ENCODE measurements at regions not wholly inside any gene's neighbourhood (a gene's known extent, or its start where the extent isn't known, plus 50 kb on each side); places are given as distances from the start of the nearest gene placed in this dataset.

- no peak for FAIRE-seq
These were observed 127.7 kb upstream of the ANKRD55 start for GRCh38 chr5:56360816-56361215.

GRCh38 chr5:56359809-56360685 lies 126.9 kb upstream of the ANKRD55 start:
- no peak for FAIRE-seq

GRCh38 chr5:56358703-56359681 lies 125.9 kb upstream of the ANKRD55 start:
- FAIRE-seq: no peak

GRCh38 chr5:56358046-56358445 lies 124.9 kb upstream of the ANKRD55 start:
- no peak for FAIRE-seq

GRCh38 chr5:56357426-56357825 lies 124.3 kb upstream of the ANKRD55 start:
- no peak for FAIRE-seq

DNA sequence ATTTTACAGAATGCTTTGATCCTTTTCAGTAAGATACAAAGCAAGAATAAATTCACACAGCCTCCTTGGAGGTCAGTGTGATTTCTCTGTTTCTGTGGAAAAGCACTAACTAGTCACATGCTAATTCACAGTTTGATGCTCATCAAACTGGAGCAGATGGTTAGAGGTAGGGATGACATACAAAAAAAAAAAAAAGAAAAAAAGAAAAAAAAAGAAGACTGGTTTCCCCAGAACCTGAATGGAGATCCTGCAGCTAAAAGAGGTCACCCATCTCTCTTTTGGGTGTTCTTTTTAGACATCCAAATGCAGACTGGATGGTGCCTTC lies 123.7 kb upstream of the ANKRD55 start:
- no peak for FAIRE-seq

- FAIRE-seq: no peak
These were observed 123.1 kb upstream of the ANKRD55 start for GRCh38 chr5:56356121-56356835.

DNA sequence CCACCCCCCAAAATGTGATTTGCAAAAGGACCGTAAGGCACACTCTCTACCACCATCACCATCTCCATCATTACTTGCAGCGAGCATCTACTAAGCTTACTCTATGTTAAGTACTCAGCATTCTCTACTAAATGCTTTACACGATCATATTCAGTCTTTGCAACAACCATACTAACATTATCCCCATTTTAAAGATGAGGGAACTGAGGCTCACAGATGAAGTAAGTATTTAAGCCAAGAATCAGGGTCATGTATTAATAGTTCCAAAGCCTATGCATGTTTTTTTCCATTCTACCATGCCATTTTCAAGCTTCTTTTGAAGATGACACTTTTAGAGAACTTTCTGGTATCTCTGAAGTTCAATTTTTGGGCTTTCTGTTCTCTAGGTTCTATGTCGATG lies 121.7 kb upstream of the ANKRD55 start:
- FAIRE-seq: no peak

- no peak for FAIRE-seq
These were observed 119.9 kb upstream of the ANKRD55 start for GRCh38 chr5:56352808-56353590.

DNA sequence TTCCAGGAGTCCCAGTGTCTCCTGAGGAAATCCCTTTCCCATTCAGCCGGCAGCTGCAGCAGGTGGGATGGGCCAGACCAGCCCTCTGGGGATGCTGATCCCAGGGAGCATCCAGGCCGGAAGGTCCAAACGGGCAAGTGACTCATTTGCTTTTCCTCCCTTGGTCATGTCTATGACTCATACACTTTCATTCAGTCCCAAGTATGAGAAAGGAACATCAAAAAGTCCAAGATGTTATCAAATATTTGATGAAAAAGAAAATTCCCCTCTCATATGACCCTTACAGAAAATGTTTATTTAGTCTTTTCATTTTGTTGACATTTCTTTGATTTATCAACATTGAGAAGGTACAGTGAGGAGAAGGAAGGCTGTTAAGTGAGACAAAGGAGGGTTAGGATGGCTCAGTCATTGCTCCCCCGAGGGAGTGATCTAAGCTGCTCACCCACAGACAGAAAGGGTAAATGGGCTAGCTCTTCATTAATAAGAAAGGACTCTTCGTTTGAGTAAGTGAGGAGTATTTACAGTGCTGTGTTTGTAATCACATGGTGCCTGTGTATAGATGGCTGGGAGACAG lies 117.6 kb upstream of the ANKRD55 start:
- no peak for FAIRE-seq

- no peak for FAIRE-seq
These were observed 117.0 kb upstream of the ANKRD55 start for GRCh38 chr5:56350011-56350596.

DNA sequence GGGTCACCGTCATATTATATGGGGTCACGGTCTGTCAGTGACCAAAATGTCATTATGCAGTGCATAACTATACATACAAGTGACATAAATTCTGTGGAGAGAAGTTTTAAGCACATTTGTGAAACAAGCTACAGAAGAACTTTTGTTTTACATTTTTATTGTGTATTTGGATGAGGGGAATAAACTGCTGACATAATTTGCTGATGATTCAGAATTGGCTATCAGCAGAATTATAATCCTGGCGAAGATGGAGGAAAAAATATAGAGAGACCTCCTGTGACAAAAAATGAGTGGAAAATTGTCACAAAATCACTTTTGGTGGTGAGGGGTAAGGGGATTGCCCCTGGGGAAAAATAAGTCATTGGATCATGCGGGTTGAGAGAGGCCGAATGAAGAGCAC lies 116.3 kb upstream of the ANKRD55 start:
- no peak for FAIRE-seq

DNA sequence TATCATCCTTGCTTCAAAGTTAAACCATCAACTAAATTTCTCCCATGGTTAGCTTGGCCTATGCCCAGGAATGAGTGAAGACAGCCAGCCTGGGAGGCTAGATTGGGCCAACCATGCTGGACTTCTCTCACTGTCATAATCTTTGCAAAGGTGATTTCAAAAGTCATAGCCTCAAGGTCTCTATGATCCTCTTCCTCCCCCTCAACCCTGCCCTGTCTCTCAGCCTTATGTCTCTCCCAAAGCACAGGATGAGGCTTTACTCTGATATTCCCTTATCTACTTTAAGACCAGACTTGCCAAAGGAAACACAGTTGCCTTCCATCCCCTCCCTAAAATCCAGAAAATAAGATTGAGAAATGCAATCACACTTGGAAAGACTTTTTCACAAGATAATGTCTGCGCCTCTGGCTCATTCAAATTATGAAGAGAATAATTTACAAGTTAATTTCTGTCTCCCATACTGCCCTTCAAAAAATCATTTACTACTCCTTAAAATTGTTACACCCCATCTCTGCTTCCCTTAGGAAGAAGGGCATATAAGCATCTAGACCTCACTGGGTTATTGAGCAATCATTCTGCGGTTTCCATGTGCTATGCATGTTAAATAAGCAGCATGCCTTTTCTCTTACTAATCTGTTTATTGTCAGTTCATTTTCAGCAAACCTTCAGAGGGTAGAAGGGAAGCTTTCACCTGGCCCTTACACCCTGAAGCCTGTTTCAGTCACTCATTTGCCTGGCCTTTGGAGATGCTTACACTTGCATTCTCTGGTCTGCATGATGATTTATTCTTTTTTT lies 113.8 kb upstream of the ANKRD55 start:
- FAIRE-seq: no peak

DNA sequence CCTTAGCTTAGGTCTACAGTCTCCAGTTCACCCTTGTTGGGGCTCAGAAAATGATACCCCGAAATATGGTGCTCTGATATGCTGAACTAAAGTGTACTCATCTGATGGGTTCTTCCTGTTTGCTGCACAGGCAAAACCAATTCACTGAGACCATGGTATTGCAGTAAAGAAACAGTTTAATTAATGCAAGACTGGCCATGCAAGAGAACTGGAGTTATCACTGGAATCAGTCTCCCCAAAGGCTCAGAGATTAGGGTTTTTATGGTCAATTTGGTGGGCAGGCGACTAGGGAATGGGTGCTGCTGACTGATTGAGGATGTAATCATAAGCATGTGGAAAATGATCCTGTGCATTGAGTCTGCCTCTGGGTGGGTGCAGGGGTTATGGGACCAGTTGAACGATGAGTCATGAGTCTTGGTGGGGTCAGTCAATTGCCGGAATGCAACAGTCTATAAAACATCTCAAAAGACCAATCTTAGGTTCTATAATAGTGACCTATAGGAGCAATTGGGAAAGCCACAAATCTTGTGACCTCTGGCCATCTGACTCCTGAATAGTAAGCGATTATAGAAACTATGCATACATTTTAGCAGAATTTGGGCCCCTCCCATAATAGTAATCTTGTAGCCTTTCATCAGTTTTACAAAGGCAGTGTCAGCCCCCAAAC lies 113.0 kb upstream of the ANKRD55 start:
- no peak for FAIRE-seq

GRCh38 chr5:56345352-56345751 lies 112.2 kb upstream of the ANKRD55 start:
- FAIRE-seq: no peak

- no peak for FAIRE-seq
These were observed 111.5 kb upstream of the ANKRD55 start for GRCh38 chr5:56344594-56344993.

- FAIRE-seq: no peak
These were observed 110.9 kb upstream of the ANKRD55 start for GRCh38 chr5:56343988-56344387.

DNA sequence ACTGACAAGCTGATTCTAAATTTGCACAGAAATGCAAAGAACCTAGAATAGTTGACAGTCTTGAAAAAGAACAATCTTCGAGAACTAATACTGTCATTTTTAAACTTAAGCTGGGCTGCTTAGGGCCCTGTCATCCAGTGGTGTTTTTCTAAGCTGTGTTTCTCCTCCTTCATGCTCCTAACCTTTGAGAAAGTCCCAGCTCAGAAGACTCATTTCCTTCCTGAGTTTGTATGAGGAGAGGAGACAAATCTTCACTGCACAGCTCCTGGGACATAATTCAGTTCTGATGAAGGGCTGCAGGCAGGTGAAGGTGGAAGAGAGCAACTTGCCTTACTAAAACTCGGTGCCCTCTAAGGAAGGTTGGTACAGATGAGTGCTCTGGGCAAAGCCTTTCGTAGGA lies 109.5 kb upstream of the ANKRD55 start:
- FAIRE-seq: no peak

DNA sequence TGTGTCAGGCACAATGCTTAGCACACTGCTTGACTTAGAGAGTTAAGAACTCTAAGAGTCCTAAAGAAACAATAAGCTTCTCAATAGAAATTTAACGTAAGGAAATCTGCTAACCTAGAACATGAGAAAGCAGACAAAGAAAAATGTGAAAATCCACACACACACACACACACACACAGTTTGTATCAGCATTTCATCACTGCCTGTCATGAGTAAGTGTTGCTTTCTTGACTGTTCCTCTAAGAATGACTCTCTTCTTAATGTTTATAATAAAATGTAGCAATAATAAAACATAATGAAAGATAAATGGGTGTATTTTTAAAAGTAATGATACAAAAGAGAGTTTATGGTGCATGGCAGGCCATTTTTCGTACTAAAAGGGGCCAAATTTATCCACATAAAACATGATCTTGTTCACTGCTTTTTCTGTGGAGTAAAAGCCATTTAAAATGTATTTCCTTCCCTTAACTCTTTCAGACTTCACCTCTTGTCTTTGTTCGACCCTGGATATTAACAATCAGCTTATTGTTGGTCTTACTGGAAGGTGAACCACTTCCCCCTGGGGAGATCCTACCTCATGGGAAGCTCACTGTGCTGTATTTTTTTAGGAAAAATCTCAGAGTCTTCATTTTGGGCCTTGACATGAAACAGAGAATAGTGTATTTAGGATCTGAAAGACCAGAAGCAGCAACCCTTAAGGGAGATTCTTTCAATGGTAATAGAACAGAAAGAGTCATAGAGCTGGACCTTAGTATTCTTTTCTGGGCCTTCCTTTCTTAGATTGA lies 107.3 kb upstream of the ANKRD55 start:
- FAIRE-seq: no peak
